ENCODE measurements at regions not wholly inside any gene's neighbourhood (a gene's known extent, or its start where the extent isn't known, plus 50 kb on each side); places are given as distances from the start of the nearest gene placed in this dataset.

GRCh38 chr2:225177098-225177497 lies 134.8 kb upstream of the DOCK10 start:
- Histone ChIP-seq H3K27ac (ENCODE audit: low read depth, low read length) (no peak overlapping the region), H3K4me1 (ENCODE audit: insufficient read depth, low read length) (no peaks in the 10 kb centered on the region), H3K36me3 (ENCODE audit: insufficient read depth, low read length) (no peaks in the 10 kb centered on the region), H3K27me3 (ENCODE audit: insufficient read depth, low read length) (no peaks in the 10 kb centered on the region), H3K4me3 (ENCODE audit: low read length in 2 of 2) (no peak overlapping the region), H3K9me3 (ENCODE audit: control insufficient read depth in 1 of 2, low read length in 2 of 2) (no peaks in the 10 kb centered on the region)
- no peaks in the 10 kb centered on the region for H3K36me3 Mint-ChIP-seq
- DNase-seq = no peak
- peak overlapping the region in 1 of 7 donors; percentile 7 for H3K27ac Mint-ChIP-seq
- H3K9me3 Mint-ChIP-seq = no peaks in the 10 kb centered on the region
- H3K4me1 Mint-ChIP-seq = no peaks in the 10 kb centered on the region
- ChIA-PET POLR2A (ENCODE audit: partially characterized antibody) (no interaction called here), CTCF (ENCODE audit: partially characterized antibody) (no interaction called here)
- no peak overlapping the region for H3K4me3 Mint-ChIP-seq
- no peaks in the 10 kb centered on the region for H3K27me3 Mint-ChIP-seq
- intact Hi-C loops (cut with micrococcal nuclease) = no loop called here

- no peak overlapping the region for H3K4me3 Mint-ChIP-seq
- H3K9me3 ChIP-seq (ENCODE audit: control insufficient read depth in 1 of 2, low read length in 2 of 2) = no peaks in the 10 kb centered on the region
- H3K4me1 ChIP-seq (ENCODE audit: insufficient read depth, low read length) = no peaks in the 10 kb centered on the region
- no peaks in the 10 kb centered on the region for H3K27me3 ChIP-seq (ENCODE audit: insufficient read depth, low read length)
- H3K36me3 ChIP-seq (ENCODE audit: insufficient read depth, low read length) = no peaks in the 10 kb centered on the region
- peaks cover 0 to 7% of the 10 kb centered on the region in 2 donors for H3K27me3 Mint-ChIP-seq
- DNase-seq = no peak
- H3K36me3 Mint-ChIP-seq = no peaks in the 10 kb centered on the region
- H3K27ac ChIP-seq (ENCODE audit: low read depth, low read length) = no peak overlapping the region
- H3K9me3 Mint-ChIP-seq = no peaks in the 10 kb centered on the region
- H3K27ac Mint-ChIP-seq = no peak overlapping the region
- CTCF ChIA-PET (ENCODE audit: partially characterized antibody) = no interaction called here
- no peaks in the 10 kb centered on the region for H3K4me1 Mint-ChIP-seq
- POLR2A ChIA-PET (ENCODE audit: partially characterized antibody) = no interaction called here
- no peak overlapping the region for H3K4me3 ChIP-seq (ENCODE audit: low read length in 2 of 2)
- intact Hi-C loops (cut with micrococcal nuclease) = no loop called here
Observed at GRCh38 chr2:225173909-225174308, 131.6 kb upstream of the DOCK10 start.

GRCh38 chr2:225171350-225171749 lies 129.1 kb upstream of the DOCK10 start:
- H3K4me1 ChIP-seq (ENCODE audit: insufficient read depth, low read length) = no peaks in the 10 kb centered on the region
- H3K9me3 Mint-ChIP-seq = peaks cover 0 to 3% (median 0%) of the 10 kb centered on the region in 8 donors
- H3K9me3 ChIP-seq (ENCODE audit: control insufficient read depth in 1 of 2, low read length in 2 of 2) = no peaks in the 10 kb centered on the region
- no peaks in the 10 kb centered on the region for H3K36me3 ChIP-seq (ENCODE audit: insufficient read depth, low read length)
- DNase-seq = no peak
- CTCF ChIA-PET (ENCODE audit: partially characterized antibody) = no interaction called here
- peak overlapping the region in 1 of 7 donors; percentile 9 for H3K27ac Mint-ChIP-seq
- no peak overlapping the region for H3K27ac ChIP-seq (ENCODE audit: low read depth, low read length)
- POLR2A ChIA-PET (ENCODE audit: partially characterized antibody) = no interaction called here
- intact Hi-C loops (cut with micrococcal nuclease) = no loop called here
- peaks cover 0 to 7% of the 10 kb centered on the region in 2 donors for H3K27me3 Mint-ChIP-seq
- H3K4me3 ChIP-seq (ENCODE audit: low read length in 2 of 2) = no peak overlapping the region
- H3K36me3 Mint-ChIP-seq = no peaks in the 10 kb centered on the region
- H3K4me1 Mint-ChIP-seq = no peaks in the 10 kb centered on the region
- no peak overlapping the region for H3K4me3 Mint-ChIP-seq
- no peaks in the 10 kb centered on the region for H3K27me3 ChIP-seq (ENCODE audit: insufficient read depth, low read length)

- ChIA-PET POLR2A (ENCODE audit: partially characterized antibody) (no interaction called here), CTCF (ENCODE audit: partially characterized antibody) (no interaction called here)
- no peak for DNase-seq
- H3K36me3 Mint-ChIP-seq = no peaks in the 10 kb centered on the region
- H3K4me1 ChIP-seq (ENCODE audit: insufficient read depth, low read length) = no peaks in the 10 kb centered on the region
- H3K27me3 ChIP-seq (ENCODE audit: insufficient read depth, low read length) = no peaks in the 10 kb centered on the region
- H3K4me1 Mint-ChIP-seq = no peaks in the 10 kb centered on the region
- H3K4me3 Mint-ChIP-seq = no peak overlapping the region
- H3K27ac Mint-ChIP-seq = no peak overlapping the region
- H3K4me3 ChIP-seq (ENCODE audit: low read length in 2 of 2) = no peak overlapping the region
- H3K27ac ChIP-seq (ENCODE audit: low read depth, low read length) = no peak overlapping the region
- H3K36me3 ChIP-seq (ENCODE audit: insufficient read depth, low read length) = no peaks in the 10 kb centered on the region
- peaks cover 0 to 7% of the 10 kb centered on the region in 2 donors for H3K27me3 Mint-ChIP-seq
- intact Hi-C loops (cut with micrococcal nuclease) = no loop called here
- H3K9me3 Mint-ChIP-seq = peaks cover 0 to 3% (median 0%) of the 10 kb centered on the region in 8 donors
- no peaks in the 10 kb centered on the region for H3K9me3 ChIP-seq (ENCODE audit: control insufficient read depth in 1 of 2, low read length in 2 of 2)
Observed at GRCh38 chr2:225170162-225170561, 127.9 kb upstream of the DOCK10 start.

GRCh38 chr2:225169396-225169795 lies 127.1 kb upstream of the DOCK10 start:
- H3K4me3 ChIP-seq (ENCODE audit: low read length in 2 of 2) = no peak overlapping the region
- no peaks in the 10 kb centered on the region for H3K9me3 ChIP-seq (ENCODE audit: control insufficient read depth in 1 of 2, low read length in 2 of 2)
- H3K27ac ChIP-seq (ENCODE audit: low read depth, low read length) = no peak overlapping the region
- Mint-ChIP-seq H3K9me3 (peaks cover 0 to 3% (median 0%) of the 10 kb centered on the region in 8 donors), H3K4me1 (no peaks in the 10 kb centered on the region), H3K27me3 (peaks cover 0 to 9% of the 10 kb centered on the region in 2 donors), H3K27ac (no peak overlapping the region), H3K4me3 (no peak overlapping the region), H3K36me3 (no peaks in the 10 kb centered on the region)
- ChIA-PET POLR2A (ENCODE audit: partially characterized antibody) (no interaction called here), CTCF (ENCODE audit: partially characterized antibody) (no interaction called here)
- no peaks in the 10 kb centered on the region for H3K27me3 ChIP-seq (ENCODE audit: insufficient read depth, low read length)
- DNase-seq = no peak
- H3K36me3 ChIP-seq (ENCODE audit: insufficient read depth, low read length) = no peaks in the 10 kb centered on the region
- intact Hi-C loops (cut with micrococcal nuclease) = no loop called here
- H3K4me1 ChIP-seq (ENCODE audit: insufficient read depth, low read length) = no peaks in the 10 kb centered on the region

- POLR2A ChIA-PET (ENCODE audit: partially characterized antibody) = no interaction called here
- H3K36me3 Mint-ChIP-seq = no peaks in the 10 kb centered on the region
- DNase-seq = no peak
- H3K4me1 Mint-ChIP-seq = no peaks in the 10 kb centered on the region
- intact Hi-C loops (cut with micrococcal nuclease) = no loop called here
- H3K27ac Mint-ChIP-seq = no peak overlapping the region
- H3K27me3 ChIP-seq (ENCODE audit: insufficient read depth, low read length) = no peaks in the 10 kb centered on the region
- no peak overlapping the region for H3K4me3 ChIP-seq (ENCODE audit: low read length in 2 of 2)
- H3K27me3 Mint-ChIP-seq = peaks cover 3 to 6% of the 10 kb centered on the region in 2 donors
- H3K9me3 ChIP-seq (ENCODE audit: control insufficient read depth in 1 of 2, low read length in 2 of 2) = no peaks in the 10 kb centered on the region
- H3K27ac ChIP-seq (ENCODE audit: low read depth, low read length) = no peak overlapping the region
- H3K4me1 ChIP-seq (ENCODE audit: insufficient read depth, low read length) = no peaks in the 10 kb centered on the region
- H3K4me3 Mint-ChIP-seq = no peak overlapping the region
- no peaks in the 10 kb centered on the region for H3K36me3 ChIP-seq (ENCODE audit: insufficient read depth, low read length)
- CTCF ChIA-PET (ENCODE audit: partially characterized antibody) = no interaction called here
- H3K9me3 Mint-ChIP-seq = peaks cover 0 to 4% (median 1%) of the 10 kb centered on the region in 8 donors
Observed at GRCh38 chr2:225165052-225165451, 122.8 kb upstream of the DOCK10 start.

- intact Hi-C loops (cut with micrococcal nuclease) = no loop called here
- Histone ChIP-seq H3K36me3 (ENCODE audit: insufficient read depth, low read length) (no peaks in the 10 kb centered on the region), H3K4me1 (ENCODE audit: insufficient read depth, low read length) (no peaks in the 10 kb centered on the region), H3K9me3 (ENCODE audit: control insufficient read depth in 1 of 2, low read length in 2 of 2) (no peaks in the 10 kb centered on the region), H3K27me3 (ENCODE audit: insufficient read depth, low read length) (no peaks in the 10 kb centered on the region), H3K27ac (ENCODE audit: low read depth, low read length) (no peak overlapping the region), H3K4me3 (ENCODE audit: low read length in 2 of 2) (no peak overlapping the region)
- DNase-seq = no peak
- POLR2A ChIA-PET (ENCODE audit: partially characterized antibody) = no interaction called here
- Mint-ChIP-seq H3K9me3 (peaks cover 0 to 4% (median 1%) of the 10 kb centered on the region in 8 donors), H3K27me3 (peaks cover 3 to 6% of the 10 kb centered on the region in 2 donors), H3K4me3 (no peak overlapping the region), H3K4me1 (no peaks in the 10 kb centered on the region), H3K36me3 (no peaks in the 10 kb centered on the region), H3K27ac (no peak overlapping the region)
- CTCF ChIA-PET (ENCODE audit: partially characterized antibody) = no interaction called here
Observed at GRCh38 chr2:225164401-225165050, 122.3 kb upstream of the DOCK10 start.

- ChIA-PET CTCF (ENCODE audit: partially characterized antibody) (no interaction called here), POLR2A (ENCODE audit: partially characterized antibody) (no interaction called here)
- H3K9me3 Mint-ChIP-seq = peaks cover 0 to 6% (median under 1%) of the 10 kb centered on the region in 8 donors
- H3K36me3 Mint-ChIP-seq = no peaks in the 10 kb centered on the region
- Histone ChIP-seq H3K4me1 (ENCODE audit: insufficient read depth, low read length) (no peaks in the 10 kb centered on the region), H3K36me3 (ENCODE audit: insufficient read depth, low read length) (no peaks in the 10 kb centered on the region), H3K27ac (ENCODE audit: low read depth, low read length) (no peak overlapping the region), H3K9me3 (ENCODE audit: control insufficient read depth in 1 of 2, low read length in 2 of 2) (no peaks in the 10 kb centered on the region), H3K27me3 (ENCODE audit: insufficient read depth, low read length) (no peaks in the 10 kb centered on the region), H3K4me3 (ENCODE audit: low read length in 2 of 2) (no peak overlapping the region)
- peaks cover under 1 to 4% of the 10 kb centered on the region in 2 donors for H3K27me3 Mint-ChIP-seq
- intact Hi-C loops (cut with micrococcal nuclease) = no loop called here
- H3K4me1 Mint-ChIP-seq = no peaks in the 10 kb centered on the region
- no peak for DNase-seq
- no peak overlapping the region for H3K4me3 Mint-ChIP-seq
- no peak overlapping the region for H3K27ac Mint-ChIP-seq
Observed at GRCh38 chr2:225158360-225158759, 116.1 kb upstream of the DOCK10 start.

All from CD4-positive, alpha-beta memory T cell (primary cell).